Right ventricle myocardium inferior (tissue), 1 donor: ENCODE measurements at regions not wholly inside any gene's neighbourhood (a gene's known extent, or its start where the extent isn't known, plus 50 kb on each side); places are given as distances from the start of the nearest gene placed in this dataset.

Experiments used
- ATAC-seq: fragments of 200-7000 bp; cut with Tn5 transposase; one replicate; pipeline ENCODE4 v1.9.1; 2020; ENCODE audit warnings: mild to moderate bottlenecking, moderate library complexity
- DNase-seq: peaks from one replicate; pipeline ENCODE4 v3.0.0; 2021; ENCODE audit errors: missing footprints
- intact Hi-C: fragments of 100-400 bp; cut with DNase I; formaldehyde crosslinking; loops from one replicate; pipeline ENCODE4 v1.11.0; 2022
- donor health status: DM: no; HTN: yes; CAD: no; lungs with severe emphysema.

GRCh38 chr9:99322299-99322698 is 100.2 kb downstream of the SEC61B start:
- intact Hi-C loops = no loop called here
- no peak for DNase-seq
- ATAC-seq = no peak

GRCh38 chr9:99326112-99326916 is 104.2 kb downstream of the SEC61B start:
- intact Hi-C loops = no loop called here
- DNase-seq (no peak), ATAC-seq (no peak)

- ATAC-seq (no peak), DNase-seq (no peak)
- intact Hi-C loops = no loop called here
Observed at GRCh38 chr9:99326917-99327189, 104.8 kb downstream of the SEC61B start.

GRCh38 chr9:99327667-99328066 is 105.6 kb downstream of the SEC61B start:
- DNase-seq = no peak
- no peak for ATAC-seq
- intact Hi-C loops = no loop called here

GRCh38 chr9:99335280-99335679 is 113.2 kb downstream of the SEC61B start:
- DNase-seq = no peak
- ATAC-seq = no peak
- intact Hi-C loops = no loop called here

GRCh38 chr9:99336005-99336404 is 113.9 kb downstream of the SEC61B start:
- intact Hi-C loops = no loop called here
- ATAC-seq (peak; percentile 52), DNase-seq (no peak)

- intact Hi-C loops = no loop called here
- no peak for DNase-seq
- no peak for ATAC-seq
Observed at GRCh38 chr9:99336531-99336930, 114.4 kb downstream of the SEC61B start.

GRCh38 chr9:99340281-99340680 is 118.2 kb downstream of the SEC61B start:
- no peak for DNase-seq
- intact Hi-C loops = no loop called here
- ATAC-seq = no peak

- ATAC-seq = no peak
- no peak for DNase-seq
- intact Hi-C loops = no loop called here
Observed at GRCh38 chr9:99341686-99342085, 119.6 kb downstream of the SEC61B start.

GRCh38 chr9:99345451-99345850 is 123.4 kb downstream of the SEC61B start:
- intact Hi-C loops = no loop called here
- no peak for DNase-seq

GRCh38 chr9:99345942-99346341 is 123.9 kb downstream of the SEC61B start:
- DNase-seq = no peak
- ATAC-seq = no peak
- intact Hi-C loops = no loop called here

More at GRCh38 chr9:99345451-99345850, 123.4 kb downstream of the SEC61B start:
- ATAC-seq = no peak

- no peak for ATAC-seq
- intact Hi-C loops = no loop called here
- DNase-seq = no peak
Observed at GRCh38 chr9:99347568-99347967, 125.5 kb downstream of the SEC61B start.

- intact Hi-C loops = no loop called here
- no peak for ATAC-seq
- DNase-seq = no peak
Observed at GRCh38 chr9:99348289-99348688, 126.2 kb downstream of the SEC61B start.

- ATAC-seq (no peak), DNase-seq (no peak)
- intact Hi-C loops = no loop called here
Observed at GRCh38 chr9:99349870-99350269, 127.8 kb downstream of the SEC61B start.

- ATAC-seq (no peak), DNase-seq (no peak)
- intact Hi-C loops = no loop called here
Observed at GRCh38 chr9:99350461-99350860, 128.4 kb downstream of the SEC61B start.

- ATAC-seq (no peak), DNase-seq (no peak)
- intact Hi-C loops = no loop called here
Observed at GRCh38 chr9:99351647-99352046, 129.6 kb downstream of the SEC61B start.

- ATAC-seq (no peak), DNase-seq (no peak)
- intact Hi-C loops = no loop called here
Observed at GRCh38 chr9:99352826-99353225, 130.7 kb downstream of the SEC61B start.

GRCh38 chr9:99353408-99353807 is 131.3 kb downstream of the SEC61B start:
- ATAC-seq (no peak), DNase-seq (no peak)
- intact Hi-C loops = no loop called here

GRCh38 chr9:99354104-99354503 is 132.0 kb downstream of the SEC61B start:
- ATAC-seq = no peak
- DNase-seq = no peak
- intact Hi-C loops = no loop called here

GRCh38 chr9:99356512-99356971 is 134.5 kb downstream of the SEC61B start:
- peak; percentile 71 for ATAC-seq
- intact Hi-C loops = loop anchor here (1.0 kb wide), 1 partner anchor 89 kb away; no protein-coding TSS in a partner anchor
- peak; percentile 81 for DNase-seq

GRCh38 chr9:99357575-99357974 is 135.5 kb downstream of the SEC61B start:
- intact Hi-C loops = loop anchor here (1.0 kb wide), 1 partner anchor 464 kb away; the partner anchor contains the start of gene NR4A3
- DNase-seq (peak; percentile 81), ATAC-seq (peak; percentile 78)
